GM21576 (cell line): ENCODE measurements at regions not wholly inside any gene's neighbourhood (a gene's known extent, or its start where the extent isn't known, plus 50 kb on each side); places are given as distances from the start of the nearest gene placed in this dataset.
A peak's percentile ranks its signal among the peaks of the same experiment; 100 is the strongest.

Experiments used
- ATAC-seq: cut with Tn5 transposase; IDR thresholded peaks from one replicate; pipeline ENCODE4 v1.9.1; 2021; ENCODE audit warnings: mild to moderate bottlenecking, moderate library complexity; ENCODE audit not compliant: unreplicated experiment

GRCh38 chr1:234745844-234746797 is 136.1 kb upstream of the IRF2BP2 start:
- ATAC-seq, result no peak

GRCh38 chr1:234745276-234745675 is 135.3 kb upstream of the IRF2BP2 start:
- no peak for ATAC-seq

DNA sequence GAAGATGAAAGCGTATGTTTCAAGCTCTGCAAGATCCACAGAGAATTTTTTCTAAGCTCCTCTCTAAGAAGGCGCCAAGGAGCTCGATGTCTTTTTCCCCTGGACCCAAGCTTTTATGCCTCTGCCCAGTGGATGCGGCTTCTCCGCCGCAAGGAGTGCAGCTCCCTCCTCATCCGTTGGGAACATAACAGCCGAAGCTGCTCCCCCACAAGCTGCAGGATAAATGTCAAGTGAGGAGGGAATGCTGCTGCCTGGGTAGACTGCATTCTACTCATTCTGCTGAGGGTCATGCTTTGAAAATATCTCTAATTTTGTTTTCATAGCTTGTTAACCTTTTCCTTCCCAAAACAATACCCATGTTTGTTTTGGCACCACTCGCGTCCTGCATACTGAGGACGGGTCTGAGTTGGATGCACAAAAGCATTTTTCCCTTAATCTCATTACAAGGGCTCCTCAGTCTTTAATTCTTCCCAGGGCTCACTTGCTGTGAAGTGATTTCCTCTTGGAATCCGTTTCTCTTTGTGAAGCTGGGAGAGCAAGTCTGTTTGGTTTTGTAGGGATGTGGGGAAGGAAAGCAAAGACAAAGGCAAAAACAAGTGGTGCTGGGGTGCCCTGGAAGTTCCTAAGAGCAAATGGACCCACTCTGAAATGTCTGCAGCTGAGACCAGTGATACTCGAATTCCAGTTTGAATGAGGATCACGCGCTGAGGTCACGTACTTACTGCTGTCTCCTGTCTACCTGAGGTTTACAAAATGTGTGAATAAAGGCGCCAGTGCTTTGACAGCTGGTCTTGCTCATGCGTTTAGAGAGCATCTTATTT is 134.0 kb upstream of the IRF2BP2 start:
- ATAC-seq, result no peak

GRCh38 chr1:234742622-234743021 is 132.6 kb upstream of the IRF2BP2 start:
- ATAC-seq, result no peak

- ATAC-seq, result no peak
These were observed 128.0 kb upstream of the IRF2BP2 start for GRCh38 chr1:234737967-234738314.

- no peak for ATAC-seq
These were observed 125.9 kb upstream of the IRF2BP2 start for GRCh38 chr1:234735916-234736315.

GRCh38 chr1:234735476-234735875 is 125.5 kb upstream of the IRF2BP2 start:
- ATAC-seq, result no peak

DNA sequence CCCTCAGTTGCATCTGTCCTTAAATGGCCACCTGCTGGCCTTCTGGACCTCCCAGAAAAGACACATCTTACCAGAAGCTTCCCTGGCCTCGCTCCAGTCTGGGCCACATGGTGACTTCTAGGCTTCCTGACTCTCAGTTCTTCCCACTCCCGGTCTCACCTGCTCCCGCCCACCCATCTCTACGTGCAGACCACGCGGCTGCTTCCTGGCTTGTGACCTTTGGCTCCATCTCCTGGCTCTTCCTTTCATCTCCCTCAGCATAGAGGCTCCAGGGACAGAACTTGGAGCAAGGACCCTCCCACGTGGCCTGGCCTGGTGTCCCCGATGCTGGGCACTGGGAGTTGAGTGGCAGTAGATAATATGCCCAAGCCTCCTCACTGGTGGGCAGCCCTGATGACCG is 124.9 kb upstream of the IRF2BP2 start:
- no peak for ATAC-seq

DNA sequence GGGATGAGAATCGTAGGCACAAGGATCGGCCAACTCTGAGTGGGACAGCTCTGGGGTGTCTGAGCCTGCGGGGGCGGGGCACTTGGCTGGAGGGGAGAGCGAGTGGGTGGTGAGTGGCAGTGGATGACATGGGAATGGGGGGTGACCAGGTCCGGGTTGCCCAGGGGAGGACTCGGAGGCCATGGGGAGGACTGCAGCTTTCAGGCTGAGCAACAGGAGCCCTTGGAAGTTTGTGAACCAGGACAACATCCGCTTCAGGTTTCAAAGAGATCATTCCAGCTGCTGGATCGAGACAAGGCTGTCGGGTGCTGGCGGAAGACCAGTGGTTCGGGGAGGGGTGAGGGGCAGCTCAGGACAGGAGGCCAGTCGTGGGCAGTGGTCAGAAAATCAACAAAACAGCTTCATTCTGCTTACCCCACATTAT is 124.4 kb upstream of the IRF2BP2 start:
- ATAC-seq, result no peak

DNA sequence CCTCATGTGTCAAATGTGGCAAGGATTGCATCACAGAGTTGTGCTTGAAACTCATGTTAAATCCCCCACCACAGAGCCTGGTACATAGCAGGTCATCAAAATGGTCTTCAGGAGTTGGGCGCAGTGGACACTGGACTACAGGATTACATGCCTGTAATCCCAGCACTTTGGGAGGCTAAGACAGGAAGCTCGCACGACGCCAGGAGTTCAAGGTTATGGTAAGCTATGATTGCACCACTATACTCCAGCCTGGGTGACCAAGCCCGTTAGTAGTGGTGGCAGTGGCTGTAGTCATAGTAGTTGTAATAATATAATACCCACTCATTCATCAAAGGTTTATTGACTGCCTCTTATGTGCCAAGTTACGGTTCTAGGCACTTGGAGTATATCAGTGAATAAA is 123.4 kb upstream of the IRF2BP2 start:
- ATAC-seq, result no peak

DNA sequence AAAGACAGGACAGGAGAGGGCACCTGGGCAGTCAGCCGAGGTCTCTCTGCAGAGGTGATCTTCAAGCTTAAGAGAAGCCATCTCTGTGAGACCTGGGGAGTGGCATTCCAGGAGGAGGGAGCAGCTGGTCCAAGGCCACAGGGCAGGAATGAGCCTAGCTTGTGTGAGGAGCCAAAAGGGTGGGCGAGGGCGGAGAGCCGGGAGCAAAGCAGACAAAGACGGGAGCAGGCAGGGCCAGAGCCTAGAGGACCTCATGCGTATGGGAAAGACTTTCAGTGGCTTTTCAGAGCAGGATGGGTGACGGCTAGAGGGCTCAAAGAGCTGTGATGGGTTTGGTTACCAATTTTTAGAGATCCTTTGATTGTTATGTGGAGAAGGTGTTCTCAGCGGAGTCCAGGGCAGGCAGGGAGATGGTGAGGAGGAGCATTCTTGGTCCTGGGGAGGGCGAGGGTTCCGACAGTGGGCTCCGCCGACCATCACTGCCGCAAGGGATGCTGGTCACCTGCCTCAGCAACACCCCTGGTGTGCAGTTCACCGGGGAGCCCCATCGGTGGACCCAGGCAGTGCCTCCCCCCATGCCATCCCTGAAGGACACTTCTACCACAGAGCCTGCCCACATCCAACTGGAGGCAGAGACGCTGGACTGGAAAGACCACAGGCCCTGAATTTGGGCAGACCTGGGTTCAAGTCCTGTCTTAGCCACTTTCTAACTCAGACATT is 122.9 kb upstream of the IRF2BP2 start:
- no peak for ATAC-seq

DNA sequence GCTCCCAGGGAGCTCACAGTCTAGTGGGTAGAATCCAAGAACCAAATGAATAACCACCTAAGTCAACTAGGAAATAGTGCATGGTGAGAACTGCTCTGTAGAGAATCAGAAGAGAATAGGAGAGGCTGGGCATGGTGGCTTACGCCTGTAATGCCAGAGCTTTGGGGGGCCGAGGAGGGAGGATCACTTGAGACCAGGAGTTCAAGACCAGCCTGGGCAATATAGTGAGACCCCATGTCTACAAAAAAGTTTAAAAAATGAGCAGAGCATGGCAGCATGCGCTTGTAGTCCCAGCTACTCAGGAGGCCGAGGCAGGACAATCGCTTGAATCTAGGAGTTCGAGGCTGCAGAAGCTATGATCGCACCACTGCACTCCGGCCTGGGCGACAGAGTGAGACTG is 122.3 kb upstream of the IRF2BP2 start:
- ATAC-seq, result no peak

DNA sequence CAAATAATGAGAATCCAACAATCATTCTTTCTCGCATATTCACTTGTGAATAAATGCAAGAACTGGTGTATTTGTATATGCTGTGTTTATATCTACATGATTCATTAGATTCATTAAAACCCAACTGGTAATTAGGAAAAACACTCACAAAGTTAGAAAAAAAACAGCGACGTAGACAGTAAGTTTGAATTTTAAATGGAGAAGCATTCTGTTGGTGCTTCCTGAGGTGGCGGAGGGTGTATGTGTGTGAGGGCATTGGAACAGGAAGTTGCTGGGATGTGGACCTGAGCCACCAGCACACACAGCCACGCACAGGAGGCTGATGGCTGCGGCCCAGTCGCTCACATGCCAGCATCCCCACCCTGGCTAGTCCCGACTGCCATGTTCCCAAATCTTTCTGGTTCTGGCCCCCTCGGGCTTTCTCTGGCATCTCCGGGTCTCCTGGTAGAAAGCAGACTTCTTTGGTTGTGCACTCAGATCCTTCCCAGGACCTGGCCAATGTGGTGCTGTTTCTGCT is 121.6 kb upstream of the IRF2BP2 start:
- ATAC-seq, result peak; percentile 30

- peak; percentile 44 for ATAC-seq
These were observed 121.0 kb upstream of the IRF2BP2 start for GRCh38 chr1:234730770-234731568.

DNA sequence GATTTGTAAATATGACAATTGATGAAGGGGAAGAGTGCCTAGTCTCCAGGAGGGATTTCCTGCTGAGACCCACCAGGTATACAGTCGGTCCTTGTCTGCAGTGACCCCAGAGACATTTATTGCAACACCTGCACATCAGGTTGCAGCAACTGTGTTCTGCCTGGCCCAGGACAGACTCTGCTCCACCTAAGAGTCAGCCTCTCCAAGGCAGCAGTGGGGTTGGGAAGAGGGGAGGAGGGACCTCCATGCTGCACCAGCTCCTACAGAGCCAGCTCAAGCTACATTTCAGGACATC is 120.4 kb upstream of the IRF2BP2 start:
- no peak for ATAC-seq

- ATAC-seq, result no peak
These were observed 119.8 kb upstream of the IRF2BP2 start for GRCh38 chr1:234729561-234730474.

DNA sequence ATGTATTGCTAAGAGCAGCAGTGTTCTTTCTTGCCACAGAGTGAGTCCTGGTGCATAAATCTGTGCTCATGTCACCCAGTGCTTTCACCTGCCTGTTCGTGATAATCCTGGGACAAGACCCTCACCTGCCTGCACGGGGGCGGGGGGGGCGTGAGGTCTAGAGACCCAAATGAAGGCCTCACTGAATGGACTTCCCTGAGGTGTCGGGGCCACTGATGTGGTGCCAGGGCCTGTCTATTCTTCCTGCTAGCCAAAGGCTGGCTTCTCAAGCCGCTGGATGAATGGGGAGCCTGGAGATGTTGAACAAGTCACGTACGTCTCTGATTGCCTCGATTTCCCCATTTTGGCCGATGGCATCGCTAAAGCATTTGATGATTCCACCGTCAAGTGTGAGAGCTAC is 118.8 kb upstream of the IRF2BP2 start:
- ATAC-seq, result no peak

GRCh38 chr1:234727018-234727940 is 117.3 kb upstream of the IRF2BP2 start:
- ATAC-seq, result peak; percentile 33
